HCT116 (cell line): ENCODE measurements at regions not wholly inside any gene's neighbourhood (a gene's known extent, or its start where the extent isn't known, plus 50 kb on each side); places are given as distances from the start of the nearest gene placed in this dataset.

Experiments
- ATAC-seq: fragments of 200-7000 bp; cut with Tn5 transposase; 2 replicates; pipeline ENCODE4 v1.9.1; 2020; ENCODE audit warnings: mild to moderate bottlenecking, moderate library complexity
- BruUV-seq: library from RNA; stranded (reverse); fragments of 400-500 nt; replicated peaks from 2 replicates; lab custom pipeline; 2021; lab: Mats Ljungman, UMichigan
- CTCF ChIA-PET: fragments of 300-600 bp; sonication (Branson Sonifier 250); formaldehyde crosslinking; loops from one replicate; lab custom pipeline; 2021; ENCODE audit warnings: antibody characterized with exemption; lab: Charles Lee
- POLR2A ChIA-PET: fragments of 300-600, 350-600 bp; sonication (Branson Sonifier 250); formaldehyde crosslinking; loops from one replicate; lab custom pipeline; 2021; ENCODE audit warnings: antibody characterized with exemption; lab: Charles Lee
- RAD21 ChIA-PET, 2 experiments: fragments of 300-600 bp; sonication (Branson Sonifier 250); formaldehyde crosslinking; loops; one replicate each; lab custom pipeline; 2023; ENCODE audit warnings: low total read pairs in 2 of 2; ENCODE audit not compliant: uncharacterized antibody in 2 of 2, unreplicated experiment in 2 of 2, low non-redundant PET in 1 of 2; lab: Charles Lee
- DNase-seq: peaks from one replicate; pipeline ENCODE4 v3.0.0-alpha.2; 2010; ENCODE audit warnings: low read depth, low spot score
- H2AFZ ChIP-seq: fragments of 200-600 bp; shearing (Covaris generic), sonication (generic); 2 replicates; pipeline ENCODE4 v1.6.1; 2017; ENCODE audit warnings: low read depth, mixed run types, mixed read lengths, antibody characterized with exemption, low read length; ENCODE audit not compliant: poor library complexity, severe bottlenecking
- H3K27ac ChIP-seq: 2 replicates; pipeline ENCODE4 v1.5.1; 2012; ENCODE audit warnings: low read depth, low read length
- H3K27me3 ChIP-seq: fragments of 200-600 bp; sonication (generic); 2 replicates; pipeline ENCODE4 v1.6.1; 2016; ENCODE audit warnings: mixed run types, low read length, mixed read lengths; ENCODE audit not compliant: insufficient read depth
- H3K36me3 ChIP-seq, 2 experiments: fragments of 200-500 bp in 1 of 2; fragments of 200-600 bp in 1 of 2; sonication (Bioruptor generic) in 1 of 2; sonication (generic) in 1 of 2; 2 replicates each; pipeline versions ENCODE4 v1.5.1 to v1.6.1; 2014 to 2016; ENCODE audit warnings: low read length in 2 of 2, inconsistent platforms in 1 of 2, mixed read lengths in 1 of 2, mixed run types in 1 of 2; ENCODE audit not compliant: insufficient read depth in 2 of 2, control insufficient read depth in 1 of 2
- H3K4me1 ChIP-seq, 2 experiments: fragments of 200-600 bp in 1 of 2; sonication (generic) in 1 of 2; 2 replicates each; pipeline versions ENCODE4 v1.5.1 to v1.6.1; 2012 to 2017; ENCODE audit warnings: low read length in 2 of 2, inconsistent platforms in 1 of 2, mild to moderate bottlenecking in 1 of 2, mixed read lengths in 1 of 2, mixed run types in 1 of 2, moderate library complexity in 1 of 2; ENCODE audit not compliant: insufficient read depth in 2 of 2, control insufficient read depth in 1 of 2
- H3K4me2 ChIP-seq: fragments of 200-600 bp; sonication (generic); 2 replicates; pipeline ENCODE4 v1.6.1; 2017; ENCODE audit warnings: mixed run types, low read length, mixed read lengths
- H3K4me3 ChIP-seq, 2 experiments: fragments of 200-600 bp in 1 of 2; sonication (generic) in 1 of 2; replicated peaks in 1 of 2; 2 replicates each; pipeline ENCODE4 v1.5.1; 2011 to 2016; ENCODE audit warnings: low read length in 2 of 2, control low read depth in 1 of 2, low read depth in 1 of 2, mild to moderate bottlenecking in 1 of 2, mixed read lengths in 1 of 2, mixed run types in 1 of 2
- H3K79me2 ChIP-seq: fragments of 200-600 bp; sonication (generic); 2 replicates; pipeline ENCODE4 v1.6.1; 2017; ENCODE audit warnings: mild to moderate bottlenecking, mixed run types, low read length, moderate library complexity, mixed read lengths; ENCODE audit not compliant: insufficient read depth
- H3K9ac ChIP-seq: fragments of 200-600 bp; sonication (generic); 2 replicates; pipeline ENCODE4 v1.6.1; 2016; ENCODE audit warnings: low read length, mixed read lengths
- H3K9me2 ChIP-seq: fragments of 200-600 bp; sonication (generic), shearing (Covaris generic); 2 replicates; pipeline ENCODE4 v1.6.1; 2017; ENCODE audit warnings: mixed run types, mild to moderate bottlenecking, moderate library complexity; ENCODE audit not compliant: insufficient read depth
- H3K9me3 ChIP-seq, 2 experiments: fragments of 200-500 bp in 1 of 2; fragments of 200-600 bp in 1 of 2; sonication (Bioruptor generic) in 1 of 2; sonication (generic) in 1 of 2; 2 replicates each; pipeline ENCODE4 v1.6.1; 2014 to 2017; ENCODE audit warnings: low read length in 2 of 2, mixed read lengths in 2 of 2, inconsistent platforms in 1 of 2, low read depth in 1 of 2, mild to moderate bottlenecking in 1 of 2, mixed run types in 1 of 2, moderate library complexity in 1 of 2; ENCODE audit not compliant: control insufficient read depth in 1 of 2, insufficient read depth in 1 of 2
- H4K20me1 ChIP-seq: fragments of 200-600 bp; sonication (generic), shearing (Covaris generic); 2 replicates; pipeline ENCODE4 v1.6.1; 2017; ENCODE audit warnings: mixed run types, mild to moderate bottlenecking, moderate library complexity; ENCODE audit not compliant: insufficient read depth
- ATF3 ChIP-seq: IDR thresholded peaks from 2 replicates; pipeline ENCODE4 v1.6.1; 2012
- CBX3 ChIP-seq: IDR thresholded peaks from 2 replicates; pipeline ENCODE4 v1.6.1; 2012; ENCODE audit warnings: low read depth
- CEBPB ChIP-seq: IDR thresholded peaks from 2 replicates; pipeline ENCODE4 v1.6.1; 2012; ENCODE audit warnings: low read depth
- EGR1 ChIP-seq: IDR thresholded peaks from 2 replicates; pipeline ENCODE4 v1.6.1; 2012; ENCODE audit warnings: low read depth
- FOSL1 ChIP-seq: IDR thresholded peaks from 2 replicates; pipeline ENCODE4 v1.6.1; 2012; ENCODE audit warnings: low read depth
- POLR2AphosphoS5 ChIP-seq: IDR thresholded peaks from 2 replicates; pipeline ENCODE4 v1.6.1; 2011; ENCODE audit warnings: mild to moderate bottlenecking, low read depth, low read length, moderate library complexity
- RAD21 ChIP-seq: IDR thresholded peaks from 2 replicates; pipeline ENCODE4 v1.6.1; 2012; ENCODE audit warnings: low read depth, mild to moderate bottlenecking
- SIN3A ChIP-seq: IDR thresholded peaks from 2 replicates; pipeline ENCODE4 v1.6.1; 2012; ENCODE audit warnings: low read depth
- SP1 ChIP-seq: IDR thresholded peaks from 2 replicates; pipeline ENCODE4 v1.6.1; 2012; ENCODE audit warnings: low read depth
- TCF7L2 ChIP-seq: IDR thresholded peaks from 2 replicates; pipeline ENCODE4 v1.7.0; 2011; ENCODE audit warnings: borderline replicate concordance, inconsistent platforms; ENCODE audit not compliant: insufficient read depth, insufficient read length; ENCODE audit errors: extremely low read depth
- ZFX ChIP-seq: fragments of 450-650 bp; IDR thresholded peaks from 2 replicates; pipeline ENCODE4 v1.6.1; 2017
- ZNF274 ChIP-seq: fragments of 200-500 bp; sonication (Bioruptor generic); IDR thresholded peaks from 2 replicates; pipeline ENCODE4 v1.6.1; 2014; ENCODE audit warnings: mild to moderate bottlenecking, low read depth, low read length, inconsistent platforms
- intact Hi-C: fragments of 100-400 bp; cut with micrococcal nuclease; formaldehyde crosslinking; loops from 2 replicates; pipeline ENCODE4 v1.10.0; 2022
- TF ChIP-seq, protein P1 (sequence below): IDR thresholded peaks from 2 replicates; pipeline ENCODE4 v1.6.1; 2012; ENCODE audit warnings: low read depth

DNA sequence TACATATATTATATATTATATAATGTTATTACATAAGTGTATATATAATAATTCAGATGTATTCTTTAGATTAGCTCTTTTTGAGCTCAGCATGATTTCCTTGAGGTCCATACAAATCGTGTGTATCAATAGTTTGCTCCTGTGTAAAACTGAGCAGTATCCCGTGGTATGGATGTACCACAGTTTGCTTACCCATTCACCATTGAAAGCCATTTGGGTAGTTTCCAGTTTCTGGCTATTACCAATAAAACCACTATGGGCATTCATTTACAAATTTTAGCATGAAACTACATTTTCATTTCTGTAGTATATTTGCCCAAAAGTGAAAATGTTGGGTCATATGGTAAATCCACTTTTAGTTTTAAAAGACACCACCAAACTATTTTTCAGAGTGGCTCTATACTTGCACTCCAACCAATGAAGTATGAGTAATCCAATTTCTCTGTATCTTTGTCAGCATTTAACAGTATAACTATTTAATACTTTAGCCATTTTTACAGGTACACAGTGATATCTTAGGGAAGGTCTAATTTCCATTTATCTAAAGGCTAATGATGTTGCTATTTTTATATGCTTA is 1361.4 kb upstream of the GBE1 start:
- CTCF ChIA-PET: no interaction called here
- no peak for DNase-seq
- Histone ChIP-seq H3K27ac (no peak overlapping the region), H3K36me3 (no peaks in the 10 kb centered on the region), H3K9me3 (peaks cover 8 to 10% of the 10 kb centered on the region in 2 experiments; a peak in 2 of 4 replicates), H3K4me3 (no peak overlapping the region)
- POLR2A ChIA-PET: no interaction called here
- BruUV-seq: no TSS peak
- TF ChIP-seq CEBPB (no peak), CBX3 (no peak), ZNF274 (no peak), TCF7L2 (no peak), FOSL1 (no peak), ZFX (no peak), SIN3A (no peak), EGR1 (no peak), RAD21 (no peak), ATF3 (no peak), POLR2AphosphoS5 (no peak), SP1 (no peak)
- TF ChIP-seq, protein P1, sequence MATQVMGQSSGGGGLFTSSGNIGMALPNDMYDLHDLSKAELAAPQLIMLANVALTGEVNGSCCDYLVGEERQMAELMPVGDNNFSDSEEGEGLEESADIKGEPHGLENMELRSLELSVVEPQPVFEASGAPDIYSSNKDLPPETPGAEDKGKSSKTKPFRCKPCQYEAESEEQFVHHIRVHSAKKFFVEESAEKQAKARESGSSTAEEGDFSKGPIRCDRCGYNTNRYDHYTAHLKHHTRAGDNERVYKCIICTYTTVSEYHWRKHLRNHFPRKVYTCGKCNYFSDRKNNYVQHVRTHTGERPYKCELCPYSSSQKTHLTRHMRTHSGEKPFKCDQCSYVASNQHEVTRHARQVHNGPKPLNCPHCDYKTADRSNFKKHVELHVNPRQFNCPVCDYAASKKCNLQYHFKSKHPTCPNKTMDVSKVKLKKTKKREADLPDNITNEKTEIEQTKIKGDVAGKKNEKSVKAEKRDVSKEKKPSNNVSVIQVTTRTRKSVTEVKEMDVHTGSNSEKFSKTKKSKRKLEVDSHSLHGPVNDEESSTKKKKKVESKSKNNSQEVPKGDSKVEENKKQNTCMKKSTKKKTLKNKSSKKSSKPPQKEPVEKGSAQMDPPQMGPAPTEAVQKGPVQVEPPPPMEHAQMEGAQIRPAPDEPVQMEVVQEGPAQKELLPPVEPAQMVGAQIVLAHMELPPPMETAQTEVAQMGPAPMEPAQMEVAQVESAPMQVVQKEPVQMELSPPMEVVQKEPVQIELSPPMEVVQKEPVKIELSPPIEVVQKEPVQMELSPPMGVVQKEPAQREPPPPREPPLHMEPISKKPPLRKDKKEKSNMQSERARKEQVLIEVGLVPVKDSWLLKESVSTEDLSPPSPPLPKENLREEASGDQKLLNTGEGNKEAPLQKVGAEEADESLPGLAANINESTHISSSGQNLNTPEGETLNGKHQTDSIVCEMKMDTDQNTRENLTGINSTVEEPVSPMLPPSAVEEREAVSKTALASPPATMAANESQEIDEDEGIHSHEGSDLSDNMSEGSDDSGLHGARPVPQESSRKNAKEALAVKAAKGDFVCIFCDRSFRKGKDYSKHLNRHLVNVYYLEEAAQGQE: no peak
- TF ChIP-seq, all 23 proteins: peak for 0
- no peak for ATAC-seq
- Histone ChIP-seq H3K9me2 (no peaks in the 10 kb centered on the region), H3K4me1 (no peaks in the 10 kb centered on the region), H3K4me2 (no peak overlapping the region), H3K9ac (no peak overlapping the region), H4K20me1 (no peaks in the 10 kb centered on the region), H2AFZ (no peak overlapping the region), H3K27me3 (no peaks in the 10 kb centered on the region), H3K79me2 (no peaks in the 10 kb centered on the region)
- intact Hi-C loops: no loop called here
- RAD21 ChIA-PET: no interaction called here
